Neural progenitor cell (in vitro differentiated cells): ENCODE measurements at regions not wholly inside any gene's neighbourhood (a gene's known extent, or its start where the extent isn't known, plus 50 kb on each side); places are given as distances from the start of the nearest gene placed in this dataset.

Experiments used
- DNase-seq: peaks from one replicate; pipeline ENCODE4 v3.0.0-alpha.2; 2016; ENCODE audit warnings: low spot score
- H2AFZ ChIP-seq: fragments of 200-600 bp; sonication (generic); replicated peaks from 2 replicates; pipeline ENCODE4 v1.6.1; 2016; ENCODE audit warnings: antibody characterized with exemption
- H3F3A ChIP-seq: fragments of 200-600 bp; sonication (generic); 2 replicates; pipeline ENCODE4 v1.6.1; 2016; ENCODE audit warnings: antibody characterized with exemption, low read depth
- H3K27ac ChIP-seq: fragments of 200-600 bp; sonication (generic); 2 replicates; pipeline ENCODE4 v1.5.1; 2016; ENCODE audit warnings: mild to moderate bottlenecking
- H3K27me3 ChIP-seq: fragments of 200-600 bp; sonication (generic); 2 replicates; pipeline ENCODE4 v1.6.1; 2016; ENCODE audit warnings: mild to moderate bottlenecking, moderate library complexity
- H3K36me3 ChIP-seq: fragments of 200-600 bp; sonication (generic); 2 replicates; pipeline ENCODE4 v1.5.1; 2016
- H3K4me1 ChIP-seq: fragments of 200-600 bp; sonication (generic); 2 replicates; pipeline ENCODE4 v1.6.1; 2016; ENCODE audit warnings: mixed run types
- H3K4me2 ChIP-seq: fragments of 200-600 bp; sonication (generic); 2 replicates; pipeline ENCODE4 v1.6.1; 2016
- H3K4me3 ChIP-seq: fragments of 200-600 bp; sonication (generic); 2 replicates; pipeline ENCODE4 v1.5.1; 2016
- H3K79me2 ChIP-seq: fragments of 200-600 bp; sonication (generic); 2 replicates; pipeline ENCODE4 v1.6.1; 2016; ENCODE audit warnings: low read depth
- H3K9ac ChIP-seq: fragments of 200-600 bp; sonication (generic); 2 replicates; pipeline ENCODE4 v1.6.1; 2016
- H3K9me3 ChIP-seq: fragments of 200-600 bp; sonication (generic); 2 replicates; pipeline ENCODE4 v1.5.1; 2016; ENCODE audit warnings: low read depth
- H4K20me1 ChIP-seq: fragments of 200-600 bp; sonication (generic); 2 replicates; pipeline ENCODE4 v1.6.1; 2016; ENCODE audit warnings: low read depth
- H3K27ac Mint-ChIP-seq: 3 replicates; pipeline ENCODE4 v1.8.0; 2021; ENCODE audit warnings: mixed read lengths
- H3K27me3 Mint-ChIP-seq: 2 replicates; pipeline ENCODE4 v1.8.0; 2022; ENCODE audit warnings: low read depth, mild to moderate bottlenecking, inconsistent platforms, moderate library complexity, mixed read lengths; ENCODE audit not compliant: insufficient read depth
- H3K36me3 Mint-ChIP-seq: 3 replicates; pipeline ENCODE4 v1.8.0; 2021; ENCODE audit warnings: mixed read lengths
- H3K4me1 Mint-ChIP-seq: 3 replicates; pipeline ENCODE4 v1.8.0; 2021; ENCODE audit warnings: mixed read lengths
- H3K4me3 Mint-ChIP-seq: 3 replicates; pipeline ENCODE4 v1.8.0; 2021; ENCODE audit warnings: mild to moderate bottlenecking, moderate library complexity, mixed read lengths
- H3K9me3 Mint-ChIP-seq: 3 replicates; pipeline ENCODE4 v1.8.0; 2020; ENCODE audit warnings: mixed read lengths
- EZH2 ChIP-seq: fragments of 200-600 bp; sonication (generic); IDR thresholded peaks from 2 replicates; pipeline ENCODE4 v1.6.1; 2017; ENCODE audit warnings: antibody characterized with exemption, mild to moderate bottlenecking, moderate library complexity
- EZH2phosphoT487 ChIP-seq: fragments of 200-600 bp; sonication (generic); IDR thresholded peaks from 2 replicates; pipeline ENCODE4 v1.6.1; 2017; ENCODE audit warnings: antibody characterized with exemption
- TF ChIP-seq, protein P1 (sequence below): fragments of 200-600 bp; sonication (generic); IDR thresholded peaks from 2 replicates; pipeline ENCODE4 v1.5.1; 2017; ENCODE audit warnings: antibody characterized with exemption, mild to moderate bottlenecking

DNA sequence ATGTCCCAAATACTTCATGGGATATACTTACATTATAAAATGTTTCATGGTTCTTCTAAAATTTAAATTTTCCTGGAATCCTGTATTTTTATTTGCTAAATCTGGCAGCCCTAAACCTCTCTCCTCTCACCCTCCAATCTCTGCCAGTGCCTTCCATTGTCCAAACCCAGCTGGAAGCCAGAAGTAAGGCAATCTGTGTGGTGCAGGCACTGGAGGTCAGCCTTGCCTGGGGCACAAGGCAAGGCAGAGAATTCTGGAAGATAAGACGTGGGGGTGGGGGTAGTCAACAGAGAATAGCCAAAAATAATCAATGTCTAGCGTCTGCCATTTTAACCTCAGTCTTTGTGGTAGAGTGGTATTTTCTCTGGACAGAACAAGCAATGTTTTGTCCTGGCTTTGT is 381.7 kb downstream of the GPAM start:
- no peaks in the 10 kb centered on the region for H4K20me1 ChIP-seq
- no peaks in the 10 kb centered on the region for H3K36me3 ChIP-seq
- H3K27me3 ChIP-seq, result no peaks in the 10 kb centered on the region
- no peak overlapping the region for H3K27ac ChIP-seq
- peak overlapping the region; percentile 3 for H3K4me2 ChIP-seq
- no peaks in the 10 kb centered on the region for H3F3A ChIP-seq
- H3K4me3 ChIP-seq, result no peak overlapping the region
- peaks cover 11% of the 10 kb centered on the region for H3K4me1 ChIP-seq
- peaks cover 10% of the 10 kb centered on the region for H3K4me1 Mint-ChIP-seq
- H3K9me3 Mint-ChIP-seq, result peaks cover 4% of the 10 kb centered on the region
- DNase-seq, result peak; percentile 52
- no peak overlapping the region for H3K4me3 Mint-ChIP-seq
- no peak overlapping the region for H2AFZ ChIP-seq
- no peak overlapping the region for H3K9ac ChIP-seq
- H3K9me3 ChIP-seq, result no peaks in the 10 kb centered on the region
- no peaks in the 10 kb centered on the region for H3K79me2 ChIP-seq
- no peaks in the 10 kb centered on the region for H3K36me3 Mint-ChIP-seq
- TF ChIP-seq, protein P1, sequence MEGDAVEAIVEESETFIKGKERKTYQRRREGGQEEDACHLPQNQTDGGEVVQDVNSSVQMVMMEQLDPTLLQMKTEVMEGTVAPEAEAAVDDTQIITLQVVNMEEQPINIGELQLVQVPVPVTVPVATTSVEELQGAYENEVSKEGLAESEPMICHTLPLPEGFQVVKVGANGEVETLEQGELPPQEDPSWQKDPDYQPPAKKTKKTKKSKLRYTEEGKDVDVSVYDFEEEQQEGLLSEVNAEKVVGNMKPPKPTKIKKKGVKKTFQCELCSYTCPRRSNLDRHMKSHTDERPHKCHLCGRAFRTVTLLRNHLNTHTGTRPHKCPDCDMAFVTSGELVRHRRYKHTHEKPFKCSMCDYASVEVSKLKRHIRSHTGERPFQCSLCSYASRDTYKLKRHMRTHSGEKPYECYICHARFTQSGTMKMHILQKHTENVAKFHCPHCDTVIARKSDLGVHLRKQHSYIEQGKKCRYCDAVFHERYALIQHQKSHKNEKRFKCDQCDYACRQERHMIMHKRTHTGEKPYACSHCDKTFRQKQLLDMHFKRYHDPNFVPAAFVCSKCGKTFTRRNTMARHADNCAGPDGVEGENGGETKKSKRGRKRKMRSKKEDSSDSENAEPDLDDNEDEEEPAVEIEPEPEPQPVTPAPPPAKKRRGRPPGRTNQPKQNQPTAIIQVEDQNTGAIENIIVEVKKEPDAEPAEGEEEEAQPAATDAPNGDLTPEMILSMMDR, result no peak
- TF ChIP-seq EZH2phosphoT487 (no peak), EZH2 (no peak)
- H3K27ac Mint-ChIP-seq, result no peak overlapping the region
- H3K27me3 Mint-ChIP-seq, result no peaks in the 10 kb centered on the region

DNA sequence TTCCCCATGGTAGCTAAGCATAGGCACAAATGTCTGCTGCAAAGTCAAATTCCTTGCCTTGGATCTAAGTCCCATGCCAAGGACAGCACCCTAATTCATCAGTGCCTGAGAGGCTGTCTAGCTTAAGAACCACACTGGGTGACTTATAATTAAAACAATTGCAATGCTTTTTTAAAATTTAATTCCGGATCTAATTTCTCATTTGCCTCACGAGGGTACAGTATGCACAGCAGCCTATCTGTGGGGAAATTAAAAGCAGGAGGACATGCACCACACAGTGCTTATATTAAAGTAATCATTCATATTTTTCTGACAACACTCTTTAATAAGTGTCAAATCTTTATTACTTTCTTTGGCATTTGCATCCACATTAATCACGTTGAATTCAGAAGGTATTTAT is 378.8 kb downstream of the GPAM start:
- Histone ChIP-seq H3K9me3 (no peaks in the 10 kb centered on the region), H3K4me2 (no peak overlapping the region), H3K79me2 (no peaks in the 10 kb centered on the region), H3K36me3 (no peaks in the 10 kb centered on the region), H4K20me1 (no peaks in the 10 kb centered on the region), H3F3A (no peaks in the 10 kb centered on the region), H2AFZ (no peak overlapping the region), H3K27ac (no peak overlapping the region), H3K4me1 (peaks cover 11% of the 10 kb centered on the region), H3K27me3 (no peaks in the 10 kb centered on the region), H3K9ac (no peak overlapping the region), H3K4me3 (no peak overlapping the region)
- TF ChIP-seq EZH2phosphoT487 (no peak), EZH2 (no peak)
- TF ChIP-seq, protein P1, result no peak
- DNase-seq, result no peak
- Mint-ChIP-seq H3K4me1 (peaks cover 10% of the 10 kb centered on the region), H3K27me3 (peaks cover 2% of the 10 kb centered on the region), H3K36me3 (no peaks in the 10 kb centered on the region), H3K9me3 (no peaks in the 10 kb centered on the region), H3K27ac (no peak overlapping the region), H3K4me3 (no peak overlapping the region)

GRCh38 chr10:111811517-111811916 is 372.0 kb downstream of the GPAM start:
- Histone ChIP-seq H3K27me3 (no peaks in the 10 kb centered on the region), H3K9ac (no peak overlapping the region), H3K4me1 (no peaks in the 10 kb centered on the region), H3K4me2 (no peak overlapping the region), H3K36me3 (no peaks in the 10 kb centered on the region), H3K79me2 (no peaks in the 10 kb centered on the region), H2AFZ (no peak overlapping the region), H3K4me3 (no peak overlapping the region), H3K27ac (no peak overlapping the region), H3K9me3 (no peaks in the 10 kb centered on the region), H3F3A (no peaks in the 10 kb centered on the region), H4K20me1 (no peaks in the 10 kb centered on the region)
- no peak for DNase-seq
- H3K27ac Mint-ChIP-seq, result no peak overlapping the region
- TF ChIP-seq EZH2phosphoT487 (no peak), EZH2 (no peak)
- TF ChIP-seq, protein P1, result no peak
- no peak overlapping the region for H3K4me3 Mint-ChIP-seq
- no peaks in the 10 kb centered on the region for H3K4me1 Mint-ChIP-seq
- H3K9me3 Mint-ChIP-seq, result peaks cover 5% of the 10 kb centered on the region
- no peaks in the 10 kb centered on the region for H3K36me3 Mint-ChIP-seq
- peaks cover 4% of the 10 kb centered on the region for H3K27me3 Mint-ChIP-seq
